ENCODE measurements at regions not wholly inside any gene's neighbourhood (a gene's known extent, or its start where the extent isn't known, plus 50 kb on each side); places are given as distances from the start of the nearest gene placed in this dataset.
"Not testable (repeated sequence)": the region's sequence is repeated elsewhere in the genome, so short reads cannot be mapped to it uniquely, and the experiment has no call there.

DNA sequence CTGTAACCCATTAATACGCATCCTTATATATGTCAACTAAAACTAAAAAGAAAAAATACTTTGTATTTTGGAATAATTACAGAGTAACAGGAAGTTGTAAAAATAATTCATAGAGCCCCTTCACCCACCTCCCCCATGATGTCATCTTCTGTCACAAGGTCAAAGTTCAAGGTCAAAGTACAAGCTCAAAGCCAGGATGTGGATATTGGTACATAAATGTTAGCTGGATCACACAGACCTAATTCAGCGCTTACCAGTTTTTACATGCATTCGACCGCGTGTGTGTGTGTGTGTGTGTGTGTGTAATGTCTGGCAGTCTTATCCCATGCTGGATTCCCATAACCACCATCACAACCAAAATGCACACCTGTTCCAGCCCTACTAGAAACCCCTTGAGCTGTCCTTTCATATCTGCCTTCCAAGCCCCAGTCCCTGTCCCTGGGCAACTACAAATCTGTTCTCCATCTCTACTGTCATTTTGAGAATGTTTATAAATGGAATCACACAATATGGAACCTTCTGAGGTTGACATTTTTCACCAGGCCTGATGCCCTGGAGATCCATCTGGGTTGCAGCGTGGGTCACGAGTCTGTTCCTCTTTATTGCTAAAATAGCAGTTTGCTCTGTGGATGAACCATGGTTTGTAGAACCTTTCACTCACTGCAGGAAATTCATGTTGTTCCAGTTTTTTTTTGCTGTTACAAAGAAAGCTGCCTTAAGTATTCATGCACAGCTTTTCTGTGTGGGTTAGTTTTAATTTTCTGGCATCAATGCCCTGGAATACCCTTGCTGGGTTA lies 153.6 kb upstream of the PITRM1 start:
- no peak for DNase-seq

DNA sequence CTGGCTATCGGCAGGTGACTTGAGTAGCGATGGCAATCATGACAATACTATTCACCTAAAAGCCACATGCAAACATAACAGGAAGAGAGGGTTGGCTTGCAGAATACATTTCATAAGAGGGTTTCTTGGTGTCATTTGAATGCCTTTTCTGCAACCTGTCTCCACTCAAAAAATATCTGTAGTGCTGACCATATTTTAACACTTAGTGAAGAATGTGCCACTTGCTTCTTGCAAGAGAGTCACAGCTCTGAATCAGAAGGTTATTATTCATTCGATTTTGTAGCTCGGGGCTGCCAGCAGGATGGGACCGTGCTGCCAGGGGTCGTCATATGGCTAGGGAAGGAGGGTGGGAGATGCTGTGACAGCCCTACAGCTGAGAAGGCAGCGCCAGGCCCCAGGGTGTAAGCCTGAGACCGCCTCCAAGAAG lies 152.0 kb upstream of the PITRM1 start:
- DNase-seq = no peak

DNA sequence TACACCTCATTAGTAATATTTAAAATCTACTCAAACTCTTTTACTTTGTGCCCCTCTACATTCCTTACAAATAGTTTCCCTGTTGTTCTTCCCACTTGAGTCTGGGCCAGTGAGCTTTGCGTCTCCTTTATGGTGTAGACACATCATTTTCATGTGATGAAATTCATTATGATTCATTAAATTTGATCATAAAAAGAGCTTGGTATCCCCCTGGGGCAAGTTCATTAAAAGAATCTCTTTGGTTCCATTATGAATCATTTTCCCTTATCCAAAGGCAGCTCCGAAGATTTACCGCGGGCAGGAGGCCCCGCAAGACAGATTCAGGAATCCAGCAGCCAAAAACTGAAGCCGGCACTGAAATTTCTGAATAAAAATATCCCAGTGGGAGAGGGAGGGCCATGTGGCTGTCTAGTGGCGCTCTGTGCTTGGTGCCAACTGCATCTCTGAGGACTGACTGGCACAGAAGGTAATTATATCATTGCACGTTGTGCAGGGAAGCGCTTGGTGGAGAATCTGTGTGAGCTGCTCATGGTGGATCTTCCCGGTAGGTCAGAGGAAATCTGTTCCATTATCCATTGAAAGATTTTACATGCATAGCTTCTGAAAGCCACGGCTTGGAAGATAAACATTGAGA lies 151.4 kb upstream of the PITRM1 start:
- DNase-seq = no peak

DNA sequence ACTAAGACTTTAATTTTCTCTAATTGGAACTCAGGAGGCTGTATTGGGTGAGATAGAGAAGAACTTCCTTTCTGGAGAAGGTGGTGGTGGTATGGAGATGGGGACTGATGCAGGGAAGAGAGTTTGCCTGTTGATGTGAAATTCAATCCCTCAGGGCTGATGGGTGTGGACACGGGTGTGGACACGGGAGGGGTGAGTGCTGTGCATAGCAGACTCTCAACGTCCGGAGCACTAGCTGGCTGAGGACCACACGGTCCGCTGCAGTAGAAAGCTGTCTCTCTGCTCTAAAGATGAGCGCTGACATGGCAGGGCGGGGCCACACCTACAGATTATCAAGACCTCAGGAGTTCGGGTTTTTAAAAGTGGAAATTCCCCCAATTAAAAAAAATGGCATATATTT lies 148.5 kb upstream of the PITRM1 start:
- no peak for DNase-seq

DNA sequence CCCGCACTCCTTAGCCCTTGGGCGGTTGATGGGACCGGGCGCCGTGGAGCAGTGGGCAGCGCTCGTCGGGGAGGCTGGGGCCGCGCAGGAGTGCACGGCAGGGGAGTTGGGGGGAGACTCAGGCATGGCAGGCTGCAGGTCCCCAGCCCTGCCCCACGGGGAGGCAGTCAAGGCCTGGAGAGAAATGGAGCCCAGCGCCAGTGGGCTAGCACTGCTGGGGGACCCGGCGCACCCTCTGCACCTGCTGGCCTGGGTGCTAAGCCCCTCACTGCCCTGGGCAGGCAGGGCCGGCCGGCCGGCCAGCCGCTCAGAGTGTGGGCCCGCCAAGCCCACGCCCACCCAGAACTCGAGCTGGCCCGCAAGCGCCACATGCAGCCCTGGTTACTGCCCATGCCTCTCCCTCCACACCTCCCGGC lies 147.2 kb upstream of the PITRM1 start:
- no peak for DNase-seq

DNA sequence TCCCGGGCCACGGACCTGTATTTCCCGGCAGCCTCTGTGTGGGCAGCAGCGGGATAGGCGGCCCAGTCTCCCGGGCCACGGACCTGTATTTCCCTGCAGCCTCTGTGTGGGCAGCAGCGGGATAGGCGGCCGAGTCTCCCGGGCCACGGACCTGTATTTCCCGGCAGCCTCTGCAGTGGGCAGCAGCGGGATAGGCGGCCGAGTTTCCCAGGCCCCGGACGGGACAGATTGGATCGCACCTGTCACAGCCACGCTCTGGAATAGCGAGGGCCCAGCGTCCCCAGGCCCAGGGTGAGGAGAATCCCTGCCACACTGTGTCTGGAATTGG lies 145.9 kb upstream of the PITRM1 start:
- DNase-seq = not testable (repeated sequence)

DNA sequence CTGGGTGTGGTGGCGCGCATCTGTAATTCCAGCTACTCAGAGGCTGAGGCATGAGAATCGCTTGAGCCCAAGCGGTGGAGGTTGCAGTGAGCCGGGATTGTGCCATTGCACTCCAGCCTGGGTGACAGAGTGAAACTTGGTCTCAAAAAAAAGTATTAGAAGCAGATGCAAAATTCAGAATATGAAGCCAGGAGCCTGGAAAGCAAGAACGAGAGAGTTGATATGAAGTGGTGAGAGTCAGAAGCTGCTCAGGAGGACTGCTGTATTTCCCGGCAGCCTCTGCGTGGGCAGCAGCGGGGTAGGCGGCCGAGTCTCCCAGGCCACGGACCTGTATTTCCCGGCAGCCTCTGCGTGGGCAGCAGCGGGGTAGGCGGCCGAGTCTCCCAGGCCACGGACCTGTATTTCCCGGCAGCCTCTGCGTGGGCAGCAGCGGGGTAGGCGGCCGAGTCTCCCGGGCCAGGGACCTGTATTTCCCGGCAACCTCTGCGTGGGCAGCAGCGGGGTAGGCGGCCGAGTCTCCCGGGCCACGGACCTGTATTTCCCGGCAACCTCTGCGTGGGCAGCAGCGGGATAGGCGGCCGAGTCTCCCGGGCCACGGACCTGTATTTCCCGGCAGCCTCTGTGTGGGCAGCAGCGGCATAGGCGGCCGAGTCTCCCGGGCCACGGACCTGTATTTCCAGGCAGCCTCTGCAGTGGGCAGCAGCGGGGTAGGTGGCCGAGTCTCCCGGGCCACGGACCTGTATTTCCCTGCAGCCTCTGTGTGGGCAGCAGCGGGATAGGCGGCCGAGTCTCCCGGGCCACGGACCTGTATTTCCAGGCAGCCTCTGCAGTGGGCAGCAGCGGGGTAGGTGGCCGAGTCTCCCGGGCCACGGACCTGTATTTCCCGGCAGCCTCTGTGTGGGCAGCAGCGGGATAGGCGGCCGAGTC lies 145.2 kb upstream of the PITRM1 start:
- not testable (repeated sequence) for DNase-seq

DNA sequence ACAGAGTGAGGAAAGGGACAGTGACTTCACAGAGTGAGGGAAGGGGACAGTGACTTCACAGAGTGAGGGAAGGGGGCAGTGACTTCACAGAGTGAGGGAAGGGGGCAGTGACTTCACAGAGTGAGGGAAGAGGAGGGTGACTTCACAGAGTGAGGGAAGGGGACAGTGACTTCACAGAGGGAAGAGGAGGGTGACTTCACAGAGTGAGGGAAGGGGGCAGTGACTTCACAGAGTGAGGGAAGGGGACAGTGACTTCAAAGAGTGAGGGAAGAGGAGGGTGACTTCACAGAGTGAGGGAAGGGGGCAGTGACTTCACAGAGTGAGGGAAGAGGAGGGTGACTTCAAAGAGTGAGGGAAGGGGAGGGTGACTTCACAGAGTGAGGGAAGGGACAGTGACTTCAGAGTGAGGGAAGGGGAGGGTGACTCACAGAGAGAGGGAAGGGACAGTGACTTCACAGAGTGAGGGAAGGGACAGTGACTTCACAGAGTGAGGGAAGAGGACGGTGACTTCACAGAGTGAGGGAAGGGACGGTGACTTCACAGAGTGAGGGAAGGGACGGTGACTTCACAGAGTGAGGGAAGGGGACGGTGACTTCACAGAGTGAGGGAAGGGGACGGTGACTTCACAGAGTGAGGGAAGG lies 142.0 kb upstream of the PITRM1 start:
- DNase-seq = not testable (repeated sequence)

DNA sequence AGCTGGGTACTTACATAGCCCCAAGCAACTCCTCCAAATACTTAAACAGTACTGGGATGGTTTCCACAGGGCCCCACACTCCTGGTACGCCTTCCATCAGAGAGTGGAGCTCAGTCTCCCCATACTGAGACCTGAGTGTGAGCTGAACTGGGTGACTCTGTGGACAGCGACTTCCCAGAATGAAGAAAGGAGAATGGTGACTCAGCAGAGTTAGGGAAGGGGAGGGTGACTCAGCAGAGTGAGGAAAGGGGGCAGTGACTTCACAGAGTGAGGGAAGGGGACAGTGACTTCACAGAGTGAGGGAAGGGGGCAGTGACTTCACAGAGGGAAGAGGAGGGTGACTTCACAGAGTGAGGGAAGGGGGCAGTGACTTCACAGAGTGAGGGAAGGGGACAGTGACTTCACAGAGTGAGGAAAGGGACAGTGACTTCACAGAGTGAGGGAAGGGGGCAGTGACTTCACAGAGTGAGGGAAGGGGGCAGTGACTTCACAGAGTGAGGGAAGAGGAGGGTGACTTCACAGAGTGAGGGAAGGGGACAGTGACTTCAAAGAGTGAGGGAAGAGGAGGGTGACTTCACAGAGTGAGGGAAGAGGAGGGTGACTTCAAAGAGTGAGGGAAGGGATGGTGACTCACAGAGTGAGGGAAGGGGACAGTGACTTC lies 141.3 kb upstream of the PITRM1 start:
- not testable (repeated sequence) for DNase-seq

DNA sequence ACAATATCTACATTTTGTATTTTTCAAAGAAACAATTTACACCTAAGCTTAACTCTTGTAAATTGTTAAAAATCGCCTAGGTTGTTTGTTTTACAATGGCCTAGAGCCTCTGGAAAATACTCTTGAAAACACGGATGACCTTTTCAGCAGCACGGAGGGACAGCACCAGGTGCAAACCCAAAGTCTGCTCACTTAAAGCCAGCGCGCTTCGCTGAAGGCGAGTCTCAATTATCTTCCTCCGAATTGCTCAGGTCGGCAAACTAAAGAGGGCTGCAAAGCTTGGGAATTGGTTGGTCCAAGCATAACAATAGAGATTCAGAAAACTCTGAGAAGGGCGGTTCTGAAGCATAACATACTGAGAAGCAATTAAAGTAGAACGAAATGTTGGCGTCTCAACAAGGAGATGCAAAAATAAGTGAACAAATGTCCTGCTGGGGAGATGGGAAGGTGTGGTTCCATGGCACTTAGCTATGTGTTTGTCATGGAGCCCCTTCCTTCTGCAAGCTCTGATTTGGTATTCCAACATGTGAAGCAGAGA lies 139.9 kb upstream of the PITRM1 start:
- DNase-seq = no peak

DNA sequence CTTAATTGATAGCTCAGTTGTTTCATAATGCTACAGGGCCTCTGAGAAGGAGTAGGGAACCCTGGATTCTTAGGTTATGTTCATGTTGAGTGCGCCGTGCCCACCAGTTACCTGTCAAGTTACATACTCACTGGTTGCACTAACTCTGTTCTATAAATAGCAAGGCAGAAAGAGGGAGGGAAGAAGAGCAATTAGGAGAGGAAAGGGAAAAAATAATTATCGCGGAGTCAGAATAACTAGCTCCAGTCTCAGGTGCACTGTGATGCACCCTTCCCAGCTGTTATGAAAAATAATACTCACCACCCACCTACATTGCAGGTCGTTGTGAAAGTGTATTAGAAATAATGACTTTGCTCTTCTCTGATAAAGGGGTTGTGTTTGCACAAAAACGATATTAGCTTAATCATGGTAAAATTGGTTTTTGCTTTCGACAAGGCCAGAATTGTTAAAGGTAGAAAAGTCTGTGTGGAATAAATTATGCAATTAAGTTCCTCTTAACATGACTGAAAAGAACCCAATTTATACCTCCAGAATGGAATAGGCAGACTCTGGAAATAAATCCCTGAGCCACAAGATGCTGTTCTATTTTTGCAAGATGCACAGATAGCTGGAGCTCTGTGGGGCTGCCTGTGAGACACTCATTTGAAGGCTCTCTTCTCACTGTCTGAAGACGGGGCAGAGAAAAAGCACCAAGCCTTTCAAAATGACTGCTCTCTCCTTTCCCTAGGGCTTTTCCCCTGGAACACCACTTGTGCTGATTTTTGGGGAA lies 137.6 kb upstream of the PITRM1 start:
- DNase-seq = no peak

DNA sequence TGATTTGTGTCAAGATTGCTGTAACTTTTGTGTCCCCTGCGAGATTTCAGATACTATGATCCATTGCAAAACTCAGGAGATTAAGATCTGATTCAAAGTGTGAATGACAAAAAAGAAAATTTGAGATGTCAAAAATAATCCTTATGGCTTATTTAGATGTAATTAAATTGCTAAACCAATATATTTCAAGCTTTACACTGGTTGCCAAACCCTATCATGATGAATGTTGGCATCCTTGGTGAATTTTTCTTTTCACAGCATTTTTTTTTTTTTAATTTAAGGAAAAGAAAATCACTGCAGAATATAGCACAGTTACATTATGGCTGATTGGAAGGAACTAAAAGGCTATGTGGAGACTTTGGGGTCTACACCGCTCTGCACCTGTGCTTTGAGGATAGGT lies 133.5 kb upstream of the PITRM1 start:
- DNase-seq = no peak

DNA sequence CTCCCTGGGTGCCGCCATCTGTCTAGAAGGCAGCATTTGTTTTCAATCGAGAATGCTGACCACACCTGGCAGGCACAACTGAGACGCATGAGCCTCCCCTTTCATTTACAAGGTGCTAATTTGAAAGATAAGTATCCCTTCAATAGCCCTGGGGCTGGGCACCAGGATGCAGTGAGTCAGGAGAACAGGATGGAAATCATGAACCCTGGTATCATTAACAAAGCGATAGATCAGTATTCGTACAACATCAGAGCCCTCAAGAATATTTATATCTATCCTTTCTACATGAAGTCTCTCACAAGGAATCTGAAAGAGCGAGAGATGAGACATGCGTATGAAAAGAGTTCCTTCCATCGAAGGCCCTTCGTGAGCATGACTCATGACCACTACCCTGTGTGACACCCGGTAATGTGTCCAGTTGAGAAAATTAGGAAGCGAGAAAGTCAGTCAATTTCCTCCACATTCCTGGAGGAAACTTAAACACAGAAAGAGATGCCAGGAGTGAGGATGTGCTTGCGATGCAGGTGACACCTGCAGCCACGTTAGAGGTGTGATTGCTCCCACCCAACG lies 123.1 kb upstream of the PITRM1 start:
- DNase-seq = no peak

DNA sequence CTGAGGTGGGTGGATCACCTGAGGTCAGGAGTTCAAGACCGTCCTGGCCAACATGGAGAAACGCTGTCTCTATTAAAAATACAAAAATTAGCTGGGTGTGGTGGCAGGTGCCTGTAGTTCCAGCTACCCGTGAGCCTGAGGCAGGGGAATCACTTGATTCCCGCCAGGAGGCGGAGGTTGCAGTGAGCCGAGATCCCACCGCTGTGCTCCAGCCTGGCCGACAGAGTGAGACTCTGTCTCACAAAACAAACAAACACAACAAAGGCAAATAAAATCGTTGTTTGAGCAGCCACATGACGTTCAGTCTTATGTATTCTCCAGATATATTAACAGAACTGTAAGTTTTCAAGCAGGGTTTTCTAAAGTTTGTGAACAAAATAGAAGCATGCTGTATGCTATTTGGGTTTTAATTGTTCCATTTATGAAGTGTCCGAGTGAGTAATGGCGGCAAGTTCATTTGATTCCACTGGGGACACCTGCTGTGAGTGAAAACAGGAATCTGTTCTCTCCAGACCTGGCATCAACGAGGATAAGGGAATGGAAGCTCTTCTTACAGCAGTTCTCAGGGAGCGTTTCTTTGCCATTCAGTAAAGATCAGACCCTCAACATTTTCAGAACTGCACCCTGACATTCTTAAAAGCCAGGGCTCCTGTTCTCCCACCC lies 122.5 kb upstream of the PITRM1 start:
- DNase-seq = no peak

DNA sequence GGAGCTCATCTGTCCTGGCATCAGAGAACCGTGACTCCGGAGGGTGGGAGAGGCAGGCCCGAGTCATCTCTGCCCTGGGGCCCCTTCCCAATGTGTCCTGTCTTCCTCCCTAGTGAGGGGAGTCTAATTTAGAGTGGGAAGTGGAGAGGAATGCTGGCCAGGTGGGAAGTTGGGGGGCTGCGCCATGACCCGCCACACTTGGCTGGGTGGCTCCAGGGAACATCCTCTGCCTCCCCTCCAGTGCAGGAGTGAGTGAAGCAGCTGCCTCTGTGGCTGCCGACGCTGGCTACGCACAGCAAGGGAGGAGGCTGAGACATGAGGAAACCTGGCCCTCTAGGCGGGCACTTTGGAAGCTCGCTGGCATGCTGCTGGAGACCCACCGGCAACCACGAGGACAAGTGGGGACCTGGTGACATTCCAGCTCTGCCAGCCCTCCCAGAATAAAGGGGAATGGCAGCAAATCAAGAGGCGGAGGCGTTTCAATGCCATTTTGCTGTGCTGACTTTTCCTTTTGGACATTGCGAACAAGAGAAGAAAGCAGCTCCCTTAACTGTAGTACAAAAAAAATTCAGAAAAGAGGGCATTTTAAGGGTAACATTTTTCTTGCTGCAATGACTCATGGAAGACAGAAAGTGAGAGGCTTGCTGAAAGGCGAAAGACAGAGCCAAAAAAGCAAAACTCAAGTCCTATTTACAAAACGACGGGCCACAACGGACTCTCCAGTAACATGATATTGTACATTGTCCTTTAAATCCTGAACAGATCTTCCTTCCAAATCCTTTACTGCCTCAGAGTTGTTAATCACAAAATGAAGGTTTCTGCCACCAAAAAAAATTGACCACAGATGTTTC lies 121.2 kb upstream of the PITRM1 start:
- DNase-seq = no peak

DNA sequence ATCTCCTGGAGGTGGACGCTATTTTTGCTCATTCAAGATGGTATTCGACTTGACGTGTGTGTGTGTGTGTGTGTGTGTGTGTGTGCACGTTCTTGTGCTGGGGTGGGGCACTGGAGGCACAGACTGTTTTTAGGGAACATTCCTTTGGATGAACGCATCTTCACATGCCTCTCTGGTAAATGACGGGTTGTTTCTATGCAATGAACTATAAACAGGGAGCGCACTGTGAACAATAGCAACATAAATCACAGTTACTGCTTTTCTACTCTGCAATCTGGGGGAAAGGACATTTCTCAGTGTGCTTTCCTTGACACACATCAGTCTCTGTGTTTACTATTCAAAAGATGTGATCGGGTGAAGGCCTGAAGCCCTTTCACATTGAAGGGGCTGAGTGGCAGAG lies 120.1 kb upstream of the PITRM1 start:
- no peak for DNase-seq

DNA sequence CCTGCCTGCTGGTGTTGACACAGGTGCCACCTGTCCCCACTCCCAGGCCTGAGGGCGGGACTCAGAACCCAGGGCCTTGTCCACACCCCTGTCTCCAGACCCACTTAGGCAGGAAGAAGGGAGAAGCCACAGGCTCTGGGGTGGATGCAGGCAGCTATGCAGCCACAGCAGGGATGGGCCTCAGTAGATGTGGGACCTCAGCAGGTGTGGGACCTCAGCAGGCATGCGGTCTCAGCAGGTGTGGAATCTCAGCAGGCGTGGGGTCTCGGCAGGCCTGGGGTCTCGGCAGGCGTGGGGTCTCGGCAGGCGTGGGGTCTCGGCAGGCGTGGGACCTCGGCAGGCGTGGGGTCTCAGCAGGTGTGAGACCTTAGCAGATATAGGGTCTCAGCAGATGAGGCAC lies 118.0 kb upstream of the PITRM1 start:
- DNase-seq = no peak

DNA sequence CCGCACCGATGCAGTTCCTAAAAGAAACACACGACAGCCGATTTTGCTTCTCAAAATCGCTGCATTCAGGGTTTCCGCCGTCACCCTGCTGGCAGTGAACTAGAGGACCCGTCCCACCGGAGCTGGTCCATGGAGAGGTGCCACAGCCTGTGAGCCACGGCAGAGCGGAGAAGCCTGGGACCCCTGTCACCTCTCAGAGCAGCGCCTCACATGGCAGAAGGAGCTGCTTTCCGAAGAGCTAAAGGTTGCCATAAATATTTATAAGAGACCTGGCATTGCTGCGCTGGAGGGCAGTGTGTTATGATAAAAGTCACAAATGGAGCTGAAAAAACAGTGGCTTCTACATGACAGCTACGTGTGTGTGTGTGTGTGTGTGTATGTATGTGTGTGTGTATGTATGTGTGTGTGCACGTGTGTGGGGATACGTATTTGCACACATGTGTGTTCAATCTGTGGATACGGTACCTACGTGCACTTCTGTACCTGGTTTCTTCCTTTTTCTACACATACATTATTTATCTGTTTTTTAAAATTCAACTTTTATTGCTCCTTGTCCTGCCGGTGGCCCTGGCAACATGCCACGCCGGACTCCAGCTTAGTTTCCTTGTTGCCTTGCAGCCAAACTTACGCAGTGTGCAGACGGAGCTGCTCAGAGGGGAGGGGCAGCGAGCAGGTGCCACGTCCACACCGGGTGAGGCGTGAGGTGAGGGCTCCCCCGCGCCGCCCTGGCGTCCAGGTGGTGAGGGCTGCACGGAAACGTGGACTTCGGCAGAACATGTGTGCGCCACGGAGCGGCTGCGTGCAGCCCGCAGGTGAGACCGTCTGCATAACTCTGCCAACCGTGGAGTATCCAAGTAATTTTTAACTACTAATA lies 115.2 kb upstream of the PITRM1 start:
- DNase-seq = no peak

DNA sequence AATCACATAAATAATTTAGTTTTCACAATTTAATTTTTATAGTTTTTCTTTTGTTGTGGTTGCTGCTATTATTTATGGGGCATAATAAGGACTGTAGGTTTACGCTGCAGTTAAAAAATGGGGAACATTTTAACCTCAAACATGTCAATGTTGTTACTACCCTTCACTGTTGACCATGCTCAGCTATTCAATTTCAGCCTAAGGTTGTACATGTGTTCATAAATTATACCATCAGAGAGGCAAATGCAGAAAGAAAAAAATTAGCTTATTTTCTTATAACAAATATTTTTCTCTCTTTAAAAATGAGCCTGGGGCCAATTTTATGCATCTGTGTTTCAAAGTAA lies 110.1 kb upstream of the PITRM1 start:
- no peak for DNase-seq
